ENCODE measurements at regions not wholly inside any gene's neighbourhood (a gene's known extent, or its start where the extent isn't known, plus 50 kb on each side); places are given as distances from the start of the nearest gene placed in this dataset.
"Not testable (repeated sequence)": the region's sequence is repeated elsewhere in the genome, so short reads cannot be mapped to it uniquely, and the experiment has no call there.

DNA sequence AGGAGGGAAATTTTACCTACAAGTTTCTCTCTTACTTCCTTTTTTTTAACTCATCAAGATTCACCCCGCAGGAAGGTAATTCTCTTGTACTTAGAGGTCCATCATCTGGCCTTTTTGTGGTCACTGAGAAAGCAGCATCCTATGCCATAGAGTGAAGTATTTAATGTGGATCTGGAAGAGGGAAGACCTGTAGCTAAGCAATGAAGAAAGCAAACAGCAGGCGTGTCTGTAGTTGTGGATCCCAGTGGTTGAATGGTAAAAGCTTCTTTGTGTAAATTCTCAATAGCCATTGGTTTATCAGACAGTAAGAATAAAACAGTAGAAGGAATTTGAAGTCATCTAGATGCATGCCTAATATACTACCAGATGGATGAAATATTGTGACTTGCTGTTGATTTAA, 196.4 kb downstream of the ANKRD7 start:
- DNase-seq = no peak

DNA sequence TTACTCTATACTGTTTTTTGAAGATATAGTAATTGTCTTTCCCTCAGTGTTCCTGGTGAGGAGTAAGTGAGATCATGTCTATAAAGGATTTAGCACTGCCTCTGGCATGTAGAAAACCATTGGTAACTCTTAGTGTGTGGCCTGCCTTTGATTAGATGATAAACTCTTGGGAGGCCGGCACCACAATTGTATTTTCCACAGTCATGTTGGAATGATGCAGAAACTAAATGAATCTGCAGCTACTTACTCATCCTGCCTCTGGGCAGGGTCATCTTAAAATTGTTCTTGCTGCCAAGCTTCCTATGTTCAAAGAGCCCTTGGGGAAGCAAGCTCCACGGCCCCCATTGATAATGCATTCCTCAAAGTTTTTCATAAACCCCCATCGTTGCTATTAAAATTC, 204.6 kb downstream of the ANKRD7 start:
- DNase-seq = no peak

DNA sequence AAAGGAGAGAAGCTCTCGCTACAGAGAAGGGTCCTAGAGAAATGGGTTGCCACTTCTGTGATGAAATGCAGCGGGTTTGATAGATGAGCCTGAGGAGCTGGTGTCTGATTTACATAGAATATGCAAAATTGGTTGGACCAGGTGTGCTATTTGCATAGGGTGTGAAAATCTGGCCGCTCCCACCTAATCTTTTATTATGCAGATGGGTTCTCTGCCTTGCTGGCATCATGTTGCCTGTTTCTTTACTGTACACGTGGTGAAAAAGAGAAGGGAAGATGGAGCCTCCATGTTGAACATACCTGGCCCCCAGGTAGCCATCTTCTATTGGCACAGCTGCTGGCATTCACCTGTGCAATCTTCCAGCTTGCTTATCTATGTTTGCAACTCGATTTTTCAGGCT, 212.2 kb downstream of the ANKRD7 start:
- DNase-seq = no peak

- not testable (repeated sequence) for DNase-seq
These were observed 224.5 kb downstream of the ANKRD7 start for GRCh38 chr7:118449030-118449429.

DNA sequence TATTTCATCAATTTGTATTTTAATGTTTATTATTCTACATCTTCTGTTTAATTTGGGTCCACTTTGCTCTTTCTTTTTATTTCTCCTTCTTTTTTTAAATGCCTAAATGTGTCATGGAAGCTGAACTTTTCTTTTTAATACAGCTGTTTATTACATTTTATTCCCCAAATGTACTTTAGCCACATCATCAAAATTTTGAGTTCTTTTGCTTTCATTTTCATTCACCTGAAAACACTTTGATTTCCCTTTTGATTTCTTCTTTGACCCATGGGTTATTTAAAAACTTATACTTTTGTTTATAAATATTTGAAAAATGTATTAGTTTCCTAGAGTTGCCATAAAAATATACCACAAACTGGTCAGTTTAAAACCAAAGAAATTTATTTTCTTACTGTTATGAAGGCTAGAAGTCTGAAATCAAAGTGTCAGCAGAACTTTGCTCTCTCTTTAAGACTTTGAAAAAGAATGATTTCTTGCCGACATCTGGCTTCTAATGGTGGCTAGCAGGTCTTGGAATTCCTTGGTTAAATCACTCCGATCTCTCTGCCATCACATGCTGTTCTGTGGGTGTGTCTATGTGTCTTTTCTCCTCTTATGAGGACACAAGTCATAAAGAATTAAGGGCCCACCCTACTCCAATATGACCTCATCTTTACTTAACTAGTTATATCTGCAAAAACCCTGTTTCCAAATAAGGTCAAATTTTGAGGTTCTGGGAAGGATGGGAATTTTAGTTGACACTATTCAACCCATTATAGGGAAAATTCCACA, 225.5 kb downstream of the ANKRD7 start:
- DNase-seq = no peak

- no peak for DNase-seq
These were observed 227.6 kb downstream of the ANKRD7 start for GRCh38 chr7:118452128-118452527.

- no peak for DNase-seq
These were observed 242.9 kb downstream of the ANKRD7 start for GRCh38 chr7:118467381-118467780.

DNA sequence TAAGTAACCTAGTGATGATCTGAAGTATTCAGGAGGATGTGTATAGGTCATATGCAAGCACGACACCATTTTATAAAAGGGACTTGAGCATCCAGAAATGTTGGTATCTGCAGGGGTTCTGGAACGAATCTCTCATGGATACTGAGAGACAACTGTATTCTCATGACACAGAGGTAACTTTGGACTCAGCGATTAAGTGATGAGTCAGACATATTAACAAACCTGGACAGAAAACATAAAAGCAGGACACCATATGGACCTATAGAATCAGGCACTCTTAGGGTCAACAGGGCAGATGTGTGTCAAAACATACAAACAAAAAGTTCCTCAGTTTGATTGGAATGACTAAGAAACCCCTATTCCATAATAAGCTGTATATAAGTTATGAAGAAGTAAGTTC, 248.1 kb downstream of the ANKRD7 start:
- no peak for DNase-seq

- no peak for DNase-seq
These were observed 248.8 kb downstream of the ANKRD7 start for GRCh38 chr7:118473271-118473670.

DNA sequence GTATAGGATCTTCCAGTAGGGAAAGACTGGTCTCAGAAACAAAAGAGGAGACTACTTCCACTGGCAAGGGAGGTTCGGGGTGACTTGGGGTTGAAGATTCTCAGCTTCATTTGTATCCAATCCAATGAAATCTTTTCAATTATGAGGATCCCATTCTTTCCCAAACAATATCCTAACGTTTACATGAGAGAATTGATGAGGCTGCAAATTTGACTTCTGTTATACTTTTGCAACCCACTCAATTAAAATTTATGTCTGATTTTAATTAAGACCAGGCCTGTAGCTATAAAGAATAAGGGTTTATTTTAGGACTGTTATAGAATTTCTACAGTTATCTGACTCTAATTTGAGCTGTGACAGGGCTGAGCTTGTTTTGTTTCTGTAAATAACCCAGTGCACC, 251.5 kb downstream of the ANKRD7 start:
- no peak for DNase-seq

DNA sequence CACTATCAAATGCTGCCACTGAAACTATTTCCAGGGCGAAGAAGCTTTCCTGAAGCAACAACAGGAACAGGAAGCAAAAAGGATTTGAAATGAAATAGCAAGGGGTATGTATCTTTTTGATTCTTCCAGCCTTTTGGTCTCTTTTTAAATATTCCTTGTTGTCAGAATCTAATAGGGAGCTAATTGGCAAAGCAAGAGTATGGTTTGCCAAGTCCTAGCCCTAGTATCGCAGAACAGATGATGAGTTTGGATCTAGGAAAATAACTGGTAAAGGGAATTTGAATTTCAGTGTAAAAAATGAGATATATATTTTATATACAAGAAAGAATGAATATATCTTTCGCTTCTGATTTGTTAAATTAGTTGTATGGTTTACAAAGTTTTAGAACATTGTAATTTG, 252.5 kb downstream of the ANKRD7 start:
- no peak for DNase-seq

GRCh38 chr7:118478236-118478635, 253.7 kb downstream of the ANKRD7 start:
- DNase-seq = no peak

DNA sequence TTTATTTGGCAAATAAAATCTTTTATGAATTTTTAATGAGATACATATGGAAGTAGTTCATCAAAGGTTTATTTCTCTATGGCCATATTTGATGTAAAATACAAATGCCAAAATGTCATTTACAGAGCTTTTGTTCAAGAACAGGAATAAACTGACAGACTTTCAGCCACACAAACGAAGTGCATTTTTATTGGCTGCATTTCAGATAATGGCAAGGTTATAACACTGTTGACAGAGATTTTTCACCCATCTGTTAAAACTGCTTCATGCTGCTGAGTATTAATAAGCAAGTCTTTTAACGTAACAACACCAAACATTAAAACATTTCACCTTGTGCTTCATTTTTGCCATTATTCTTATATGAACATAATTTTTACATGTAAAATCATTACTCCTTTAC, 254.4 kb downstream of the ANKRD7 start:
- DNase-seq = no peak

DNA sequence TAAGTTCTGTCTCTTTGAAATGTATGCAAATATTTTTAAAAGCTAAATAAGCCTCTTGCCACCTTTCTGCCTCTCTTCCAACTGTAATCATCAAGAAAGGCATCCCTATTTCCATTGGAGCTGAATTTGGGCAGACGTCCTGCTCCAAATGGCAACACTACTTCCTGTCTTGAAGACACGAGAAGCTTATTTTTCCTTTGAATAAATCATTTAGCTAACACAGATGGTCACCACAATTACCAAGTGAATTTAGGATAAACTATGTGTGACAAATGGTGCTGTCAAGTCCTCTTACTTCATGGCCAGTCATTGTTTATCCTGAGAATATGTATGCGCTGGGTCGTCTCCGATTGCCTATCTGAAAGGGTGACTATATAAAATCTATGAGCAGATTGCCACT, 268.0 kb downstream of the ANKRD7 start:
- DNase-seq = no peak

GRCh38 chr7:118496138-118496644, 271.7 kb downstream of the ANKRD7 start:
- DNase-seq = no peak

- DNase-seq = no peak
These were observed 277.7 kb downstream of the ANKRD7 start for GRCh38 chr7:118502235-118502634.

DNA sequence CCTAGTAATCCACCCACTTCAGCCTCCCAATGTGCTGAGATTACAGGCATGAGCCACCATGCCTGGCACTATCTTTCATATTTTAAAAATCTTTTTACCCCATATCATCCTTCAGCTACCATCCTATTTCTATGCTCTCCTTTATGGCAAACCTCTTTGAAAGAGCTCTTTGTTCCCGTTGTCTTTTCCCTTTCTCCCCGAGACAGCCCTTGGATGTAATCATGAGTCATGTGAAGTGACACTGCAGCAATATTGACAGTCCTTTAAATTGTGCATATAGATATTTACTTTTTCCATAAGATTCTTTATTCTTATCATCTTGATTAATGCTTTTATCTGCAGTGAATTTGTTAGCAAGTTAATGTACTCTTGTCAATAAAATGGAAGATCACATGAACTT, 286.6 kb downstream of the ANKRD7 start:
- DNase-seq = no peak

DNA sequence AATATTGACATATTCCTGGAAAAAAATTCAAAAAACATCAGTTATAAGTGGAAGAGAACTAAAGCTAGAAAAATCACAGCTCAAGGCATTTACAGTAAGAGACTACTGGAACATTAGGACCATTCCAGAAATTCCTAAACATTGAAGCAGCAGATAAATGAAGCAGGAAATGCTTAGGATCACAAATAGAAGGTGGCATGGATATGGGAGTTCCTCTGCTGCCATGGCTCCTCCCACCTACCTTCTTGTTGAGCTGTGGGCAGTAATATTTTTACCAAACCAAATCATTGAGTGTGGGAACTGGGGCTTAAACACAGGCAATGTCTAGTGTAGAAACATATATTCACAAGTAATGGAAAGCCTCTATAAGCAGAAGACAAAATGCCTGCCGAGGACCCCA, 292.8 kb downstream of the ANKRD7 start:
- DNase-seq = no peak

DNA sequence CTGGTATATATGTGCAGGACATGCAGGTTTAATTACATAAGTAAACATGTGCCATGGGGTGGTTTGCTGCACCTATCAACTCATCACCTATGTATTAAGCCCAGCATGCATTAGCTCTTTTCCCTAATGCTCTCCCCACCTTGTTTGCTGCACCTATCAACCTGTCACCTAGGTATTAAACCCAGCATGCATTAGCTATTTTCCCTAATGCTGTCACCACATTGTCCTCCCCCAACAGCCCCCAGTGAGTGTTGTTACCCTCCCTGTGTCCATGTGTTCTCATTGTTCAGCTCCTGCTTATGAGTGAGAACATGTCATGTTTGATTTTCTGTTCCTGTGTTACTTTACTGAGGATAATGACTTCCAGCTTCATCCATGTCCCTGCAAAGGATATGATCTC, 300.5 kb downstream of the ANKRD7 start:
- no peak for DNase-seq

- no peak for DNase-seq
These were observed 307.1 kb downstream of the ANKRD7 start for GRCh38 chr7:118531566-118531965.

DNA sequence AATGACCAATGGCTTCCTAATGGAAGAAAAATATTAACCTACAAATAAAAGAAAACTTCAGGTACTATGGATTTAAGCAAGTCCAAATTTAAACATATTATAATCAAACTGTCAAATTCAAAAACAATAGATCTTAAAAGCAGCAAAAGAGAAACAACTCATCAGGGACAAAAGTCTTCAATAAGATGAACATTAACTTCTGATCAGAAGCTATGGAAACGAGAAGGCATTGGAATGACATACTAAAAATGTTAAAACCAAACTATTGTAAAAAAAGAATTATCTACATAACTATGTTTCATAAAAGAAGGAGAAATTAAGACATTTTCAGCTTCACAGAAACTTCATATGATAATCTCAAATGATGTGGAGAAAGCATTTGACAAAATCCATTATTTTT, 334.7 kb downstream of the ANKRD7 start:
- DNase-seq = no peak

DNA sequence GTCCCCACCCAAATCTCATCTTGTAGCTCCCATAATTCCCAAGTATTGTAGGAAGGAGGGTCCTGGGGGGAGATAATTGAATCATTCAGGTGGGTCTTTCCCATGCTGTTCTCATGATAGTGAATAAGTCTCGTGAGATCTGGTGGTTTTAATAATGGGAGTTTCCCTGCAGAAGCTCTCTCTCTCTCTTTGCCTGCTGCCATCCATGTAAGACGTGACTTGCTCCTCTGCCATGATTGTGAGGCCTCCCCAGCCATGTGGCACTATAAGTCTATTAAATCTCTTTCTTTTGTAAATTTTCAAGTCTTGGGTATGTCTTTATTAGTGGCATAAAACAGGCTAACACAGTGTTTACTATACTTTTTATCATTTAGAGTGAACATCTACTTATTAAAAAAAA, 338.8 kb downstream of the ANKRD7 start:
- no peak for DNase-seq

- no peak for DNase-seq
These were observed 348.1 kb downstream of the ANKRD7 start for GRCh38 chr7:118572604-118573003.

DNA sequence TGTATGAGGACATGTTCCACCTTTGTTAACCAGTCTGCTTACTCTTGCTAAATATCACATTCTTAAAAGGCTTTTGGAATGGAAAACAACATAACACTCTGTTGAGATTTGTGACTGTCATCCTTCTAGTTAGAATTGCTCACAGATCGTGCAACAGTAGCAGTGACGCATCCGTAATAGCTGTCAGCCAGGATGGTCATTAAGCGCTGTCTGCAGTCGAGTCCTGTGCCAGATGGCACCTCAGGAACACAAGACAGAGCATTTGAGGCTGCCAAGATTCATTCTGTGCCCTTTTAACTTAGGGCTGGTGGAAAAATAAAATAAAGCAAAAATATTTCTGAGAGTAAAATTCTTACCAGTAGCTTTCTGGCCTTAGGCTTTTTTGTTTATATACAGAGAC, 348.6 kb downstream of the ANKRD7 start:
- no peak for DNase-seq

- DNase-seq = no peak
These were observed 351.0 kb downstream of the ANKRD7 start for GRCh38 chr7:118575393-118575948.
